ENCODE measurements at regions not wholly inside any gene's neighbourhood (a gene's known extent, or its start where the extent isn't known, plus 50 kb on each side); places are given as distances from the start of the nearest gene placed in this dataset.

DNA sequence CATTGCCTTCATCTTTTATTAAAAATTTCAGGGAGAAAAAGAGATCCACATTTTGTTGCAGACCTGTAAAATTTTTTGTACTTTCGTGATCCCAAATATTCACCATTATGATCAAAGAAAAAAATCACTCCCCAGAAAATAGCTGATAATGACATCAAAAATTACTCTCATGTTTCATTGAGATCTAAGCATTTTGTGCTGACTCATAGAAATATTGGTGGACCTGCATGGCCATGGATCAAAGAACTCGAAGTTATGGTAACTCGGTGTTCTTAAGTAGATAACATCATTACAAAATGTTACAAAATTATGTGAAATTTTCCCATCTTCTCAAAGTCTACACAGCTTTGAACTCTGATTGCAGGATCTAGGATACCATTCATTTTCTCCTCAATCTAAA is 135.8 kb downstream of the PTGER3 start:
- TF ChIP-seq, protein P1, sequence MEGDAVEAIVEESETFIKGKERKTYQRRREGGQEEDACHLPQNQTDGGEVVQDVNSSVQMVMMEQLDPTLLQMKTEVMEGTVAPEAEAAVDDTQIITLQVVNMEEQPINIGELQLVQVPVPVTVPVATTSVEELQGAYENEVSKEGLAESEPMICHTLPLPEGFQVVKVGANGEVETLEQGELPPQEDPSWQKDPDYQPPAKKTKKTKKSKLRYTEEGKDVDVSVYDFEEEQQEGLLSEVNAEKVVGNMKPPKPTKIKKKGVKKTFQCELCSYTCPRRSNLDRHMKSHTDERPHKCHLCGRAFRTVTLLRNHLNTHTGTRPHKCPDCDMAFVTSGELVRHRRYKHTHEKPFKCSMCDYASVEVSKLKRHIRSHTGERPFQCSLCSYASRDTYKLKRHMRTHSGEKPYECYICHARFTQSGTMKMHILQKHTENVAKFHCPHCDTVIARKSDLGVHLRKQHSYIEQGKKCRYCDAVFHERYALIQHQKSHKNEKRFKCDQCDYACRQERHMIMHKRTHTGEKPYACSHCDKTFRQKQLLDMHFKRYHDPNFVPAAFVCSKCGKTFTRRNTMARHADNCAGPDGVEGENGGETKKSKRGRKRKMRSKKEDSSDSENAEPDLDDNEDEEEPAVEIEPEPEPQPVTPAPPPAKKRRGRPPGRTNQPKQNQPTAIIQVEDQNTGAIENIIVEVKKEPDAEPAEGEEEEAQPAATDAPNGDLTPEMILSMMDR (conservative IDR thresholded peaks at IDR 0.05; ENCODE audit: low read depth, low read length), result no peak
- H3K4me3 ChIP-seq (ENCODE audit: low read depth, low read length), result no peak overlapping the region
- DNase-seq (ENCODE audit: low read depth), result no peak

- no peak overlapping the region for H3K4me3 ChIP-seq (ENCODE audit: low read depth, low read length)
- TF ChIP-seq, protein P1 (conservative IDR thresholded peaks at IDR 0.05; ENCODE audit: low read depth, low read length), result no peak
- DNase-seq (ENCODE audit: low read depth), result no peak
Observed at GRCh38 chr1:70914224-70914623, 133.4 kb downstream of the PTGER3 start.

DNA sequence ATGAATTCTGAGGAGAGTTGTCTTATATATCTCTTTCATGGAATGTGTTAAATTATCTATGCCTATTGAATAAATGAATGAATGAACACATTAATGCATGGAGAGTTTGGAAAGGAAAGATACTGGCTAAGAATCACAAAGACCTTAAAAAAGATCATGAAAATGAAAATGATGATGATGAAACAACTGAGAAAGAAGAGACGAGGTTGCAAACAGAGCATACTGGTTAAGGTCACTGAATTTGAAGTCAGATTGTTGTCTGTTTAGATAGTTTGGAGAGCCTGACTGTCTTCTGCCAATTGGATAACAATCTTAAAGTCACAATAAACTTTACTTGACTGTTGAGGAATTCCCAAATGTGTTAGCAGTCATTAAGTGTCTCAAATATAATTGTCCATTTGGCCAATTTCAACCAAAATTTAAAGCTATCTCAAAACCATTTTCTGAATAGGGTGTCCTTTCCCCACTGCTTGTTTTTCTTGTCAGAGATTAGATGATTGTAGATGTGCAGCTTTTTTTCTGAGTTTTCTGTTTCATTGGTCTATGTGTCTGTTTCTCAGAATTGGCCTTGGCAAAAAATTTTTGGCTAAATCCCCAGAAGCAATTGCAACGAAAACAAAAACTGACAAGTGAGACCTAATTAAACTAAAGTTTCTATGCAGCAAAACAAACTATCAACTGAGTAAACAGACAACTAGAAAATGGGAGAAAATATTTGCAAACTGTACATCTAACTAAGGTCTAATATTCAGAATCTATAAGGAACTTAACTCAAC is 132.2 kb downstream of the PTGER3 start:
- no peak for DNase-seq (ENCODE audit: low read depth)
- TF ChIP-seq, protein P1 (conservative IDR thresholded peaks at IDR 0.05; ENCODE audit: low read depth, low read length), result no peak
- no peak overlapping the region for H3K4me3 ChIP-seq (ENCODE audit: low read depth, low read length)

DNA sequence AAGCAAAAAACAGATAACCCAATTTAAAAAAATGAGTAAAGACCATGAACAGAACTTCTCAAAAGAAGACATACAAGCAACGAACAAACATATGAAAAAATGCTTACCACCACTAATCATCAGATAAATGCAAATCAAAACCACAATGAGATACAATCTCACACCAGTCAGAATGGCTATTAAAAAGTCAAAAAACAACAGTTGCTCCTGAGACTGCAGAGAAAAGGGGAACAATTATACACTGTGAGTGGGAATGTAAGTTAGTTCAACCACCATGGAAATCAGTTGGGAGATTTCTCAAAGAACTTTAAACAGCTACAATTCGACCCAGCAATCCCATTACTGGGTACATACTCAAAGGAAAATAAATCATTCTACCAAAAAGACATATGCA is 131.6 kb downstream of the PTGER3 start:
- TF ChIP-seq, protein P1 (conservative IDR thresholded peaks at IDR 0.05; ENCODE audit: low read depth, low read length), result no peak
- no peak for DNase-seq (ENCODE audit: low read depth)

GRCh38 chr1:70919706-70920323 is 127.8 kb downstream of the PTGER3 start:
- no peak for DNase-seq (ENCODE audit: low read depth)

More for the DNA sequence above, 131.6 kb downstream of the PTGER3 start:
- H3K4me3 ChIP-seq (ENCODE audit: low read depth, low read length), result no peak overlapping the region

More at GRCh38 chr1:70919706-70920323, 127.8 kb downstream of the PTGER3 start:
- H3K4me3 ChIP-seq (ENCODE audit: low read depth, low read length), result no peak overlapping the region
- TF ChIP-seq, protein P1 (conservative IDR thresholded peaks at IDR 0.05; ENCODE audit: low read depth, low read length), result no peak

All from choroid plexus epithelial cell (primary cell).